Activated CD4-positive, CD25-positive, alpha-beta regulatory T cell treated with anti-CD3 and anti-CD28 coated beads, Interleukin-2, amount 50 U/mL, for 24 hours (primary cell): ENCODE measurements at regions not wholly inside any gene's neighbourhood (a gene's known extent, or its start where the extent isn't known, plus 50 kb on each side); places are given as distances from the start of the nearest gene placed in this dataset.
"Not testable (repeated sequence)": the region's sequence is repeated elsewhere in the genome, so short reads cannot be mapped to it uniquely, and the experiment has no call there.

ENCODE experiments used
- ATAC-seq, 2 donors: fragments of 150-1000 bp; cut with Tn5 transposase; one replicate each; pipeline ENCODE4 v1.10.0; 2021; ENCODE audit warnings: mild to moderate bottlenecking in 1 of 2, moderate library complexity in 1 of 2

DNA sequence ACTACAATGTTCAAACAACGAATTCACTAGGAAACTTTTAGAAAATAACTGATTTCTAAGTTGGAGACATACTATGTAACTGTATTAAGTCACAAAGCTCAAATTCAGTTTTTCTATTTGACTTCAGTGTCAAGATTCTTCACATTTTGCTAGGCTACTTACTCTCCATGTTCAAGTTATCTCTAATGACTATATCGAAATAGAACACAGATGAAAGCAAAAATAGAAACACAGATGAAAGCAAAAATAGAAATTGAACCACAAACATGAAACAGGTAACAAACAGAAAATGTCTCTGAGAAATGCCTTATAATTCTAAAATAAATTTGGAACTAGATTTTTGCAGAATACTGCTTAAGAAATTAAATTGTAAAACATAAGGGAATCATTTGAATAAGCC is 113.5 kb downstream of the SPDYE17 start:
- not testable (repeated sequence) for ATAC-seq

DNA sequence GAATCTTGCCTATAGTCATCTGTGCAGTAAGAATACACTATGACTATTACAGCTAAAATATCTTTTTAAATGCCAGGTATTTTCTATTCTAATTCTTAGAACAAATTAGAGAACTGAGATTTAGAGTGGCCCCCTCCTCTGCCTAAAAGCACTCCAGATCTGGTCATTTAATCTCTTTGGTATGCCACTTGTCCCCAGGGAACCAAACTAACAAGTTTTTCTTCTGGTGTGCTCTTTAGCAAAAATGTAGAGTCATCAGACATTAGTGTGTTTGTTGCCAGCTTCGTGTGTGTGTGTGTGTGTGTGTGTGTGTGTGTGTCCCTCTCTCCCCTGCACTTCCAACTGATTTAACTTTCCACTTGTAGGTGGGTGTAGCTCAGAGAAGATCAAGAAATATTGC is 117.8 kb downstream of the SPDYE17 start:
- ATAC-seq: not testable (repeated sequence)

DNA sequence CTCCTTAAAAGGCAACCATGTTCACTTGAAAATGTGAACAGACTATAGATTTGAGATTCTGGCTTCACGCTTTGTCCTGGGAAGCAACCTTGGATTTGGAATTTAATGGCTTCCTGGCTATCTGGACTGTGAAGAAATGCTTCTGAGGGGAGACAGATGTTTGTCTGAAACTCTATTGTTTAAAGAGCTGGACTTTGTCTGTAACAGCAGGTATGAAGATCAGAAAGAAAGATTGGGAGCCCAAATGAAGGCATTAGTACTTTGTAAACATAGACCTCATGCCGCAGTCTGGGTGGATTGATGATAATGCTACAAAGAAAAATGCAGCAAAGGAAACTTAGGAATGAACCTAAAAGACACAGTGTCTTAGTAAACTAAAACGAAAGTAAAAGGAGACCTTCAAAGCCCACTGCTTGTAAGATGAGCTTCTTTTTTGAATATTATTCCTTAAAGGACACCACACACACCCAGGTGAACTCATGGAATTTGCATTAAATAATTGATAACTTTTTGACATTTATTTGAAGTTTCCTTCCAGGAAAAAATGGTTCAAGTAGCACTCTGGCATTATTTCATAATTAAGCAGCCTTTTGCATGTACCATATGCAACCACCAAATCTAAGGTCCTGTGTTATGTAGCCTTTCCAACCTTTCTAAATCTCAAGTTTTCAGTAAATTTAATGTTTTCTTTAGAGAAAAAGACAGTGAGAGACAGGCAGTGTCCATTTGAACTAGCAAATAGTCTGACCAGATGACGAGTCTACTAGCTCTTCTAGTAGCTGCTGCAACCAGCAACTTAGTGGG is 119.9 kb downstream of the SPDYE17 start:
- ATAC-seq: not testable (repeated sequence)

DNA sequence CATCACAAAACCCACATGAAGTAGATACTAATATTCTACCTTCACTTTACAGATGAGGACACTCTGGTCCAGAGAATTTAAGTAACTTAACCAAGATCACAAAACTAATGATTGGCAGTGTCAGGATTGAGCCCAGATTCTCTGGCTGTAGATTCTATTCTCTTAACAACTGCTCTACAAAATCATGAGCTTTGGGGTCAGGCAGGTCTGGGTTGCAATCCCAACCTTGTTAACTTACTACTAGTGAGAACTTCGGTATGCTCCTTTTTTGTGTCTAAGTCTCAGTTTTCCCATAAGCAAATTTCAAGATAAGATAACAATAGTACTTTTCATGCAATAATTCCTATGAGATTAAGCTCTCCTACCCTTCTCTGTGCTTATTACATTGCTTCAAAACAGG is 127.5 kb downstream of the SPDYE17 start:
- not testable (repeated sequence) for ATAC-seq

DNA sequence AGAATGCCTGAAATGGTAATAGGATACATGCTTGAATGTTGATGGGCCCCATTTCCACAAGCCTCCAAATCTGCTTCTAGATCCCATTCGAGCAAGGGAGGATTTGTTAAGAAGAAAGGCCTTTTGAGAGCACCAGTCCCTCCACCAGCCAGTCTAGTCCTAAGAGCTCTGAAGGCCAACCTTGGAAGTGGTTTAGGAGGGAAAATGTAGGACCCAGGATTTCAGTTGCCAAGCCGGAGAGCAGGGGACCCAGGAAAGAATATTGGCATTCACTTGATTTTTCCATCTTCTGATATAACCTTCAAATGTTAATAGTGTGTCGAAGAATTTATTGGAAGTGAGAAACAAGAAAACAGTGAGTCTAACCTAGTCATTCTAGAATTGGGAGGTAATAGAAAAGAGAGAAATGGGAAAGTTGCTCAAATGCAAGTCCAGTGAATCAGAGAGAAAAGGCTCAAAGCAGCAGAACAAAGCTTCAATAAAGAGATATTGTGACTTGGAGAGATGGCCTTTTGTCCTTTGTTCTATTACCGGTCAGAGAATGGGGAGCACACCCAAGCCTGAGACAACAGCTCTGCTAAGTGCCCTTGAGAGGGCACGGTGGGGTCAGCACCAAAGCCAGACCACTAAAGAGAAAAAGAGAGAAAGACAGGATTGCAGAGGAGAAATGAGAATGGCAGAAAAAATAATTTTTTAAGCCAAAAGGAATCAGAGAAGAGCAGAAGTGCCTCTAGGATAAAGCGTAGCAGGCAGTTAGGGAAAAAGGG is 130.0 kb downstream of the SPDYE17 start:
- ATAC-seq: not testable (repeated sequence)

DNA sequence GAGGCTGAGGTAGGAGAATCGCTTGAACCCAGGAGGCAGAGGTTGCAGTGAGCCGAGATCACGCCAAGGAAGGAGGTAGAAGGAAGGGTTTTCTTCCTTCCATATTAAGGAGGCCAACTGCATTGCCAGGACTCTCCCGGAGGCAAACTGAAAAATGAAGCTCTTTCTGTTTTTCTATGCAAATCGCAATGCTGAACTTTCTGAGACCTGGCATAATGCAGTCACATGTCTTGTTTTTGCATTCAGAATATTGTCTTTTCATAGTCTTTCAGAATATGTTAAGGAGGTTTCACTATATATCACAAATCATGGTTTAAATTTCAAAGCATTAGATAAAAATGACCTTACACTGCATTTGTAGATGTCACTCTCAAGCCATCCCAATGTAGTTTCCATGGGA is 133.4 kb downstream of the SPDYE17 start:
- not testable (repeated sequence) for ATAC-seq

DNA sequence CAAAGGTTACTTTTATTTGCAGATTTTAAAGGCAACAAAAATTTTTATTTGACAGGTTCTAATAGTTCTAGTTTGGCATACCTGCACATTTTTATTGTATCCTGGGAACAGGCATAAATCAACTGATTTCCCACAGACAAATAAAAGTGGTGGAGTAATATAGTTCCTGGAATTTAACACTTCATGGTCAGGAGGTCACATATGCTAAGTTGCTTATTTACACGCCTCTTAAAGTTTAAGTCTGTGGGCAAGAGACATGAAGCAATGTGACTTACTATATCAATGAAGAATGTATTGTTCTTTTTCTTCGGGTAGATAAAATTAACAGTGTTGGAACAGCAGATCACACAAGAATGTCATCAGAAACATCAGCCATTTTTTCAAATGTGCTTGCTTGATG is 135.2 kb downstream of the SPDYE17 start:
- ATAC-seq: not testable (repeated sequence)

DNA sequence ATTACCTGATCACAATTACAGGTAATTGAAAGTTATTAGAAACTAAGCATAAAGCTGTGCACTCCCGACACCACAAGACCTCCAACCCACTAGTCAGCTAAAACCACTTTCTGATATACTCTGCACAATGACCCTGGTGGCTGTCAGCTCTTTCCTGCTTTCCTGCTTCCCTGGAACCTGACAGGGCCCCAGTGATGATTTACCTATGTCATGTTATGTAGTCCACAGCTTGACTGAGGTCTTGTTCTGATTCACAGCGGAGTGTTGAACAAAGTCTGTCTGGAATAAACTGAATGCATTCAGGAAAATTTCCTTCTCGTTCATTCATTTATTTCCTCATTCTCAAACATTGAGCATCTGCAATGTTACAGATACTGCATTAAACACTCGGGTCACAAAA is 136.5 kb downstream of the SPDYE17 start:
- ATAC-seq: not testable (repeated sequence)

DNA sequence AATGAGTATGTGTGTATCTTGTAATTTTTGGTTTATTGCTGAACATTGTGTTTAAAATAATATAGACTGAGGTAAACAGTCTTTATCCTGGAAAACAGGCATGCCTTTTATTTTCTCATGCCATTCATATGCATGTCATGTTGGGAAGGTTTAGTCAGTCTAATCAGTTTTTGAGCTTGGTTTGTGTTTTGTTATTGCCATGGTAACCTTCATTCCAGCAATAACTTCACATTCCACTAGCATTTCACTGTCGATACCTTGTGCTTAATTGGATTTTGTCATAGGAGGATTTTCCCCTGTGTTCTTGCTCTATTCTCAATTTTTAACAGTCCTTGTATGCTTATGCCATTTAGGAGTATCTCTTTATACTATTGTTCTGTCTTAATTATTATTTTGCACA is 140.4 kb downstream of the SPDYE17 start:
- not testable (repeated sequence) for ATAC-seq

DNA sequence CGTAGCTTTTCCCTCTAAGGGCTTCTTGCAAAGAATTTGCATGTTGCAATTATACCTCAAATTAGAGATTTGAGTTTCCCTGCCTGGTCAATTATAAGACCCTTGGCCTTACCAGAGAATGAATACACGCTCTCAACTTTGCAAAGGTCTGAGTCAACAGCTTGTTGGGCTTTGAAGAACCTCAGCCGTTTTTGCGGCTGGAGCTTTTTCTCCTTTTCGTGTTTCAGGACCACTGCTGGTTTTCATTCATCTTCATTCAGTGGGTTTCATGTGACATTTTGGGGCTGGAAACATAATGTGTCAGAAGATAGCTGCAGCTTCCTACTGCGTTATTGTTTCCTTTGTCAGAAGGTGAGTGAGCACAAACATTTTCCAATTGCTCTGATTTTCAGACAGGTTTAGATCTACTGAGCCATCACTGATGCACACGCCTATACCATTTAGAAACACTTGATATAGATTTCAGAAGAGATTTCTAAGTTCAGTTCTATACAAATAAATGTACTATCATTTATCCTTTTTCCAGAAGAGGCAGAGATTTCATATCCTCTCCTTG is 152.3 kb downstream of the SPDYE17 start:
- peak in 1 of 2 donors; percentile 24 for ATAC-seq

DNA sequence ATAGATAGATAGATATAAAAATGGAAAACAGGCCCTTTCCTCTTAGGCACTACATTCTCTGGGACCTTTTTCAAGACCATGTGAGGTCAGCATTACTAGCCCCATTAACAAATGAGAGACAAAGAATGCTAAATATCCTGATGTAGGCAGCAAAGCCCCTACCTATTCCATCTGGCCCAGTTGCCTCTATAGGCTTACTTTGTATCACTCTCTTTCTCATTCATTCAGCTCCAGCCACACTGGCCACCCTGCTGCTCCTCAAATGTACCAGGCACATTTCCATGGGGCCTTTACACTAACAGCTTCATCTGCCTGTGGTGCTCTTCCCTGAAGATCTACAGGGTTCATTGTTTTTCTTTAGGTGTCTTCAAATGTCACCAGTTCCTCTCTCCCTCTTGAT is 156.4 kb downstream of the SPDYE17 start:
- not testable (repeated sequence) for ATAC-seq

DNA sequence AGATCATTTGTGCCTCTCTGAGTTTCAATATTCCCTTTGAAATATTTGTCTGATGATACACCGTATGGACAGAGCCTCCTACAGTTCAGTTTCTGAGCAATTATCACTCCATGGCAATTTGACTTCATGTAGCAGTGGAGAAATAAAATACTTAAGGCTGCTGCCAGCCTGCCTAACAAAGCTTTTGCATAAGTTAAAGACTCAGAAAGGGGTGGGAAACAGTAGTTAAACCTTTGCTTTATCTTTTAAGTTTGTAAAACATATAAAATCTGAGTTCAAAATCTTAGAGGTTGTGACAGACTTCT is 161.7 kb downstream of the SPDYE17 start:
- not testable (repeated sequence) for ATAC-seq

DNA sequence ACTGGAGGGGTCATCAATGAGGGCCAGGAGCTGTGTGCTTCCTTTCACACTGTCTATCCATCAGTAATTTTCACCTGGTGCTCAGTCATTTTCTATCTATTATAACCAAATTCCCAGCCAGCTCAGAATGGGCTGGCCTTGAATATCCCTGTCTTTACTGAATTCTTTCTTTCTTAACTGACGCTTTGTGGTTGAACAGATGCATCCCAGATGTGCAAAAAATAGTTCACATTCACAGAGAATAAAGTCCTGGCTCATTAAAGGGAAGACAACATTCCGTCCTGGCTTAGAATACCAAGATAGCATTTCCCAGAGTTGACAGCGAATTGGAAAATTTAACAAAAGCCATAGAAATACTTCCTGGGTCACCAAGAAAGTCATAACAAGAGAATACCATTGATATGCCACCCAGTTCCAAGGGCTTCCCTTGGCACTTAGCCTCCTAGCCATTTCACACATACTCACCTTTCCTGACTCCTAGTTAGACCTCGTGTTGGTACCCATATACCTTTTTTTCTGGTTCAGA is 164.7 kb downstream of the SPDYE17 start:
- ATAC-seq: not testable (repeated sequence)

DNA sequence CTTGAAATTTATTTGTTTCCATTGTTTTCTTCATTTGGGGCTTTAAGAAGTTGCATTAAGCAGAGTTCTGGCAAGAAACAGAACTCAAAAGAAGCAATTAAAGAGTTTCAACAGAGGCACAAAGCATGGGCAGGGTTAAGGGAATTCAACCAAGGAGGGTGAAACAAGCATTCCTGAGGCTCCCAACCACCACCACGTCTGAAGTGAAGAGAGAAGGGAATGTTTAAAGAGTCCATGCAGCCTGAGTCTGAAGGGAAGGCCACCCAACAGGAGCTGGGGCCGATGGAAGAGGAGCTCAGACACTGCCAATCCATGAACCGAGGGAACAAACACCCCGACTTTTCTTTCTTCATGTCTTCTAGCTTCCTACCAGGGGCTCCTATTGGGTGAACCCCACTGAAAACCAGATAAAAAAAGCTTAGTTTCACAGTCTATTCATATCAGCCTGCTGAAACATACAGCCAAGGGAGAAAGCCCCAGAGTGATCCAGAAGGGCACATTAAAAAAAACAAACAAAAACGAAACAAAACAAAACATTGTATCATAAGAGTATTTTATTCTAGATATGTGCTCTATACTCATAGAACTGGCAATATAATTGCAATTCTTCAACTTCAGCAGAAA is 168.9 kb downstream of the SPDYE17 start:
- ATAC-seq: not testable (repeated sequence)

DNA sequence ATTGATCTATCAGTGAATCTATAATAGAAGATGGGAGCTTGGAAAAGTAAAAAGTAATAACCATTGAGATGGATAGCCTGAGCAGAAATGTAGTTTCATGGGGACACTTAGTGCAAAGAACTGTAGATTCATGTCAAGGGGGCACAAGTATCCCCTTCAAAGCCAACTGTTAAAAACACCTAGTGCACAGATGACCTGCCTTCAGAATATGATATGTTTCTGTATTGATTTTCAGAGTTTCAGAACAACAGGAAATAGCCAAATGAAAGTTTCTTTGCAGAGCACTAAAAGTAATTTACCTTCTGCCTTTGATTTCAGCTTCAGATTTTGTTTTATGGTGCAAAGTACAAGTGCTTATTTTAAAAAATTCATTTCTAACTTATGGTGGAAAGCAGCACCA is 169.9 kb downstream of the SPDYE17 start:
- not testable (repeated sequence) for ATAC-seq

DNA sequence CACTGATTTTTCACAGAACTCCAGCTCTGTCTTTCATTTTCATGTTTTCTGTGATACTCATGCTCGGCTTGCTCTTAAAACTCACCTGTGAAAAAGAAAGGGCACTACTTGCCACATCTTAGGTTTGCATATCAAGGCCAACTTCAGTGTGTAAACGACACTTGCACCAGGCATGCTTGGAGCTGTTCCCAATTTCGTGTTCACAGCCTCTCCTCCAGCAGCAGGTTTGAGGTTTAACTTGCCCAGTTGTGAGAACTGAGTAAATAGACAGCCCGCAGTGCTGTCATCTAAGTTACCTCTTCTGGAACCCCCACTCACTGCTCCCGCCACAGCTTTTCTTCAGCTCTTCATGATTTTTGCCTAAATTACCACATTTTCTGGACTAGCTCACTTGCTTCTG is 172.2 kb downstream of the SPDYE17 start:
- not testable (repeated sequence) for ATAC-seq

DNA sequence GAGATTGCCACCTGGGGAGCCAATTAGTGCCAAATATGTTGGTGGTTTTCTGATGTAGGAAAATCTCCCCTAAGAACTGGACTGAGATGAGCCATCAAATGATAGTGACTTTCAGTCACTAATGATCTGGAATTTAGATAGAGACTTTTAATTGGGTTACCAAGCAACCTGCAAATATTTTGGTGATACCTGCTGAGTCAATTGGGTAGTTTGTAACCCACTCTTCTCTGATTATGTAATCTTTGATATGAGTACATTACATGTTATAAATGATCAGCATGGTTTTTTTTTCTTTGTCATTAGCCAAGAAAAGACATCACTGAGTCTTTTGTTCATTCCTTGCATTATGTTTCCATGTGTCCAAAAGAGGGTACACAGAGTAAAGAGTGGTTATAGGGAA is 177.5 kb downstream of the SPDYE17 start:
- peak; percentile 24 to 72 for ATAC-seq

DNA sequence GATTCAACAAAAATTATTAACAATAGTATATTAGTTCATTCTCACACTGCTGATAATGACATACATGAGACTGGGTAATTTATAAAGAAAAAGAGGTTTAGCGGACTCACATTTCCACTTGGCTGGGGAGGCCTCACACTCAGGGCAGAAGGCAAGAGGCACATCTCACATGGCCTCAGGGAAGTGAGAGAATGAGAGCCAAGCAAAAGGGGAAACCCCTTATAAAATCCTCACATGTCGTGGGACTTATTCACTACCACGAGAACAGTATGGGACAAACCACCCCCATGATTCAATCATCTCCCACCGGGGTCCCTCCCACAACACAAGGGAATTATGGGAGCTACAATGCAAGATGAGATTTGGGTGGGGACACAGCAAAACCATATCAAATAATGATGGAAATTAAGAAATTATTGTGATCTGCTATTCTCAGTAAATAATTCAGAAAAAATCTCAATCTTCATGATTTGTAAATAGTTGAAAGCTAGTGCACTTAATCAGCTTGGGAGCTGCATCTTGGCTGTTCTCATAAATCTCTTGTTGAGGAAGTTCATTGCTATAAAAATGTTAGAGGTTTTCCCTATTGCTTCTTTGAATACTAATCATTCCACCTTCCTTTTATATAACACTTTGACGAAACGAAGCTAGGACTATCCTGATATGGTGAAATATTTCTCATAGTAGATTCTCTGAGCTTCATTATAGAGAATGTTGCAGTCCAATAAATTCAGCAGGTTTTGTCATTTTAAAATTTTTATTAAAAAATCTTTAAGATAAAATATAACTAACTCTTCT is 179.2 kb downstream of the SPDYE17 start:
- ATAC-seq: not testable (repeated sequence)

DNA sequence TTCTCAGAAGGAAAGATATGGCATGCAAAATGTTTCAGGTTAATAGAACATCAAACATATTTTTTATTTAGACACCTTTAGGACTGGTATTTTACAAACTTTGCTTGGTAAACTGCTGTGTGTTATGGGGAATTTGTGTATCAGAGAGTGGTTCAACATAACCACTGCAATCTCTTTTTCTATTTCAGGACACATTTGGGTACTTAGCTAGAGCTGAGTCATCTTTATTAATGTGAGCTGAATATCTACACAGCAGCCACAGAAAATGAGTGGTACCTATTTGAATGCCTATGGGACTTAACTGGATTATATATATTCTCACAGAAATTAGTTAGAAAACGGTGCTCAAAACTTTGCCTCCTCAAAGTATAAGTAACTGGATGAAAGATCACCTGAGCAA is 179.8 kb downstream of the SPDYE17 start:
- peak in 1 of 2 donors; percentile 22 for ATAC-seq

DNA sequence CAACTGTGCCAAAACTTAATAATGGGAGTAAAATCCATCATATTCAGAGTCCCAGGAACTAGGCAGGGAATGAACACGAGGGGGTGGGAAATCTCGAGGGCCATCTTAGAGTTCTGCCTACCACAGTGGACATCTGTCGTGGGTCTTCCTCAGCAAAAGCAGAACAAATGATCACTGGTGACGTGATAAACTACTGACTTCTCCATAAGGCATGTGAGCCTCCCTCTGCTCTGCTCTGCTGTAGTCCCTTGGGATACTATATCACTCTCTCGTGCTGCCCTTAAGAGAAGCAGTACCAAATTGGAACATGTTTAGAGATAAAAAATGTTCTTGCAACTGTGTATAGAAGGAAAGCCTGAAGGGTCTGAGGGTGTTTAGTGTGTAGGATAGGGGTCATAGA is 180.5 kb downstream of the SPDYE17 start:
- not testable (repeated sequence) for ATAC-seq

DNA sequence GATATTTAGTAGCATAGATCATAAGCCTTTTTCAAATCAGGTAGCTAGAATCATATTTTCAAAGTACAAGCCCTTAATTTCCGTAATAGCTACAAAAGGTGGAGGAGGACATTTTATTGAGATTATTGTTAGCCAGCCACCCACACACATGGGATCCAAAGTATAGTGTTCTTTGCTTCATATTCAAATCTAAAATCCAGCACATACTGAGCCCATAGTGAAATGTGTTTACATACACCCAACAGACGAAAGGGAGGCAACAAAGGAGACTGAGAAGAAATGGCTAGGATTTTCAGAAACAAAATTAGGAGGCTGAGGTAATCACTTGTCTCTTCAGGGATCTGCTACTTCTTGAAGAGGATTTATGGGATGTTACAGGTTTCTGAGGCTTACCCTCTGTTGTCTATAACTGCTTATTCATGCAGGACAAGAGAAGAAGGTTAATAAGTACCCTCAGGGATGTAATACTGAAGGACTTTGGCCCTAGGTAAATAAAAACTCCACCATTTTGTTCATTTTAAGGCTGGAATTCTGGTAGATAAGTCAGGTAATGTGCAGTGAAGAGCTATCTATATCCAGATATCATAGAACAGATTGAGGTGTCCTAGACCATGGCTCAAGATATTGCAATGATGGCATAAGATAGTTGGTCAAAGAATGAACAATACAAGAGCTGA is 182.1 kb downstream of the SPDYE17 start:
- ATAC-seq: not testable (repeated sequence)

DNA sequence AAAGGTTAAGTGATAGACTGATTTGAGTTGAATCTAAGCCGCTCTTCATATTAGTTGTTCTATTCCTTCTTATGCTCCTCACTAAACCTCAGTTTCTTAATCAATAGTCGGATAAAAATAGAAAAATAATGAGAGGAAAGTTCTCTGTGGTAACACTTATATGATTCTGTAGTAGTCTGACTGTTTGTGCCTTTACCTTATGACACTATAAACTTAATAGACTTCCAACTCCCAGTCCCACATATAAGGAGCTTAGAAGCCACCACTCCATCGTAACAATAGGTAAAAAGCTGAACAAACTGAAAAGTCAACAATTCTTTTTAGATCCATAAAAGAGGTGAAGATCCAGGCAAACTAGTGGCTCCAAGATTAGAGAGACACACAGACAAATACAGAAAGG is 192.3 kb downstream of the SPDYE17 start:
- ATAC-seq: not testable (repeated sequence)
